ENCODE measurements at regions not wholly inside any gene's neighbourhood (a gene's known extent, or its start where the extent isn't known, plus 50 kb on each side); places are given as distances from the start of the nearest gene placed in this dataset.

- H3K27me3 ChIP-seq = no peaks in the 10 kb centered on the region
- H3K9me3 ChIP-seq = no peaks in the 10 kb centered on the region
- no peak overlapping the region for H3K4me3 ChIP-seq
- no peaks in the 10 kb centered on the region for H3K36me3 ChIP-seq
- no peak for DNase-seq (ENCODE audit: low spot score in 2 of 2)
- intact Hi-C loops (cut with DNase I) = no loop called here
- H3K27ac ChIP-seq = no peak overlapping the region
- TF ChIP-seq, protein P1, sequence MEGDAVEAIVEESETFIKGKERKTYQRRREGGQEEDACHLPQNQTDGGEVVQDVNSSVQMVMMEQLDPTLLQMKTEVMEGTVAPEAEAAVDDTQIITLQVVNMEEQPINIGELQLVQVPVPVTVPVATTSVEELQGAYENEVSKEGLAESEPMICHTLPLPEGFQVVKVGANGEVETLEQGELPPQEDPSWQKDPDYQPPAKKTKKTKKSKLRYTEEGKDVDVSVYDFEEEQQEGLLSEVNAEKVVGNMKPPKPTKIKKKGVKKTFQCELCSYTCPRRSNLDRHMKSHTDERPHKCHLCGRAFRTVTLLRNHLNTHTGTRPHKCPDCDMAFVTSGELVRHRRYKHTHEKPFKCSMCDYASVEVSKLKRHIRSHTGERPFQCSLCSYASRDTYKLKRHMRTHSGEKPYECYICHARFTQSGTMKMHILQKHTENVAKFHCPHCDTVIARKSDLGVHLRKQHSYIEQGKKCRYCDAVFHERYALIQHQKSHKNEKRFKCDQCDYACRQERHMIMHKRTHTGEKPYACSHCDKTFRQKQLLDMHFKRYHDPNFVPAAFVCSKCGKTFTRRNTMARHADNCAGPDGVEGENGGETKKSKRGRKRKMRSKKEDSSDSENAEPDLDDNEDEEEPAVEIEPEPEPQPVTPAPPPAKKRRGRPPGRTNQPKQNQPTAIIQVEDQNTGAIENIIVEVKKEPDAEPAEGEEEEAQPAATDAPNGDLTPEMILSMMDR (IDR thresholded peaks at IDR 0.05) = no peak
- no peaks in the 10 kb centered on the region for H3K4me1 ChIP-seq
These were observed 60.0 kb upstream of the ARHGAP24 start for GRCh38 chr4:85414972-85415371.

DNA sequence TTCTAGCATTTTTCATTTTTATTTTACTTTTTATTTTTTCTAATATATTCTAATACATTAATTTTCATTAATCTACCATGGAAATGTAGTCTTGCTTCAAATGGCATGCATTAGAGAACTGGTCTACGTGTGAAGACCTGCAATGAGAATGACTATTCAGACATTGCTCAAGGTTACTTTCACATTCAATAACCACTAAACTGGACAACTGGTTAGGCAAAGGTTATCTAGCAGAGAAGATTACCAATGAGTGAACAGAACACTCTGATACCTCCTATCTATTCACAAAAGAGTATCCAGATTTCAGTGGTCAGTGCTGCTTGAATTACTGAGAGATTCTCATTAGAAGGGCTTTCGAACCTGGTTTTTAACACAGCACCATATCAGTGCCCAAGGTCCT, 58.9 kb upstream of the ARHGAP24 start:
- Histone ChIP-seq H3K27me3 (no peaks in the 10 kb centered on the region), H3K4me1 (no peaks in the 10 kb centered on the region), H3K9me3 (no peaks in the 10 kb centered on the region), H3K36me3 (no peaks in the 10 kb centered on the region), H3K27ac (no peak overlapping the region), H3K4me3 (no peak overlapping the region)
- no peak for DNase-seq (ENCODE audit: low spot score in 2 of 2)
- intact Hi-C loops (cut with DNase I) = no loop called here
- TF ChIP-seq, protein P1 (IDR thresholded peaks at IDR 0.05) = no peak

- H3K4me1 ChIP-seq = no peaks in the 10 kb centered on the region
- no peak overlapping the region for H3K27ac ChIP-seq
- TF ChIP-seq, protein P1 (IDR thresholded peaks at IDR 0.05) = no peak
- no peak overlapping the region for H3K4me3 ChIP-seq
- intact Hi-C loops (cut with DNase I) = no loop called here
- DNase-seq (ENCODE audit: low spot score in 2 of 2) = no peak
- H3K36me3 ChIP-seq = no peaks in the 10 kb centered on the region
- H3K27me3 ChIP-seq = no peaks in the 10 kb centered on the region
- H3K9me3 ChIP-seq = no peaks in the 10 kb centered on the region
These were observed 55.8 kb upstream of the ARHGAP24 start for GRCh38 chr4:85419103-85419502.

DNA sequence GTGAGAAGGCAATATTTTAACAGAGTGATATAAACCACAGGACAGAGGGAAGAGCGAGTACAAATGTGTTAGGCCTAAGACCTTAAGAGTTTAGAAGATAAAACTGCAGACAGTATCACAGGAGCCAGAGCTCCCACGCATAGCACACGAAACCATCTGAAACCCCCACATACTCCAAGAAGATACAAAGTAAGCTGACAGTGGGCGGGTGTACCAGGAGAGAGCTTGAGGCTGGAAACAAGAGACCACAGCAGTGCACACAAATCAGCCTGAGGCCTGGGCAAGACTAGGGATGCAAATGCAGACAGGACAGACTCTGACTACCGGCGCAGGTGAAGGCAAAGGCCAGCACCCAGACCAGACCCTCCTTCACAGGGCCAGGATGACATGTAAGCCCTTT, 54.1 kb upstream of the ARHGAP24 start:
- H3K27me3 ChIP-seq = no peaks in the 10 kb centered on the region
- intact Hi-C loops (cut with DNase I) = no loop called here
- TF ChIP-seq, protein P1 (IDR thresholded peaks at IDR 0.05) = no peak

DNA sequence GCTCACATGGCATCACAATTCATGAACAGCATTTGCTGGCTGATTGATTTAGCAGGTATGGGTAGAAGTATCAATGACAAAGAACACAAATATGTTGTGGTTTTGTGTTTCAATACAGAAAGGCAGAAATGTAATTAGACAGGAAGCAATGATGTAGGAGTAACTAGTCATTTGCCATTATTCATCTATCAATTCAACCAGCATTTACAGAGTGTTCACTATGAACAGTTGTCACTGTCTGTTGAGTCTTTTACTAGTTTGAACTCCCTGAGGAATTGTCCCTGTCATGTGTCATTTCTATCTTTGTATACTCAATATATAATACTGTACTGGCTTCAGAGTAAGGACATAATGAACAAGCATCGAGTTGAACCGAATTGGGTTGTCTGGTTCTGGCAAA, 51.5 kb upstream of the ARHGAP24 start:
- Histone ChIP-seq H3K9me3 (no peaks in the 10 kb centered on the region), H3K4me3 (no peak overlapping the region), H3K27ac (no peak overlapping the region), H3K27me3 (no peaks in the 10 kb centered on the region), H3K4me1 (no peaks in the 10 kb centered on the region), H3K36me3 (no peaks in the 10 kb centered on the region)
- DNase-seq (ENCODE audit: low spot score in 2 of 2) = no peak
- TF ChIP-seq, protein P1 (IDR thresholded peaks at IDR 0.05) = no peak
- intact Hi-C loops (cut with DNase I) = no loop called here

More for the DNA sequence above, 54.1 kb upstream of the ARHGAP24 start:
- DNase-seq (ENCODE audit: low spot score in 2 of 2) = no peak
- Histone ChIP-seq H3K27ac (no peak overlapping the region), H3K4me1 (no peaks in the 10 kb centered on the region), H3K4me3 (no peak overlapping the region), H3K9me3 (no peaks in the 10 kb centered on the region), H3K36me3 (no peaks in the 10 kb centered on the region)
